GM23248 (cell line): ENCODE measurements at regions not wholly inside any gene's neighbourhood (a gene's known extent, or its start where the extent isn't known, plus 50 kb on each side); places are given as distances from the start of the nearest gene placed in this dataset.

Experiments used
- EZH2 ChIP-seq: fragments of 200-600 bp; sonication (generic); IDR thresholded peaks from 2 replicates; pipeline ENCODE4 v1.6.1; 2018; ENCODE audit warnings: antibody characterized with exemption, mild to moderate bottlenecking; ENCODE audit not compliant: insufficient read depth, poor library complexity, severe bottlenecking
- EZH2phosphoT487 ChIP-seq: fragments of 200-600 bp; sonication (generic); IDR thresholded peaks from 2 replicates; pipeline ENCODE4 v1.6.1; 2018; ENCODE audit warnings: antibody characterized with exemption, moderate library complexity, mild to moderate bottlenecking, low read depth; ENCODE audit not compliant: insufficient read depth

DNA sequence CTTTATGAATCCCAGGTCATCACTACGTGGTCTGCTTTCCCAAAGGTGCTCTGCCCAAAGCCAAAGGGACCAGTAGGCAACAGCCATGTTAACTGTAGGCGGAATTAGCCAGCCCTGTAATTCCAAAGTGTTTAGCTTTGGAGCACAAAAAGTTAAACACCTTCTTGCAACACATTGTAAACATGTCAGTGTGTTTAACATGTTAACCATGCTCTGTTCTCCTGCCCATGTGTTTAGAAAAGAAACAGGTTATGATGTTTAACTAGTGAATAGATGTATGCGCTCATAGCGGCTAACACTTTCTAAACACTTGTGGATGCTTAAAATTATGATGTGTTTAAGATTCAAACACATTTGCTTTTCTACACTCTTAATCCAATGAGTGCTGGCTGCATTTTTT lies 292.4 kb downstream of the SRBD1 start:
- no peak for TF ChIP-seq EZH2phosphoT487
- no peak for TF ChIP-seq EZH2
